GM23248 (cell line): ENCODE measurements at regions not wholly inside any gene's neighbourhood (a gene's known extent, or its start where the extent isn't known, plus 50 kb on each side); places are given as distances from the start of the nearest gene placed in this dataset.

Source experiments
- DNase-seq: peaks from one replicate; pipeline ENCODE4 v3.0.0-alpha.2; 2015
- H2AFZ ChIP-seq: fragments of 200-600 bp; sonication (generic); 2 replicates; pipeline ENCODE4 v1.6.1; 2016; ENCODE audit warnings: antibody characterized with exemption
- H3F3A ChIP-seq: fragments of 200-600 bp; sonication (generic); 2 replicates; pipeline ENCODE4 v1.6.1; 2016; ENCODE audit warnings: mild to moderate bottlenecking, antibody characterized with exemption, mixed run types; ENCODE audit not compliant: insufficient read depth
- H3K27ac ChIP-seq: fragments of 200-600 bp; sonication (generic); 2 replicates; pipeline ENCODE4 v1.5.1; 2016; ENCODE audit warnings: mild to moderate bottlenecking
- H3K27me3 ChIP-seq: fragments of 200-600 bp; sonication (generic); replicated peaks from 2 replicates; pipeline ENCODE4 v1.6.1; 2016; ENCODE audit warnings: mild to moderate bottlenecking; ENCODE audit not compliant: insufficient read depth
- H3K36me3 ChIP-seq: fragments of 200-600 bp; sonication (generic); 2 replicates; pipeline ENCODE4 v1.6.1; 2016; ENCODE audit warnings: low read depth, mild to moderate bottlenecking
- H3K4me1 ChIP-seq: fragments of 200-600 bp; sonication (generic); 2 replicates; pipeline ENCODE4 v1.6.1; 2016; ENCODE audit warnings: mild to moderate bottlenecking; ENCODE audit not compliant: insufficient read depth
- H3K4me2 ChIP-seq: fragments of 200-600 bp; sonication (generic); one replicate; pipeline ENCODE4 v1.6.1; 2016; ENCODE audit warnings: mild to moderate bottlenecking; ENCODE audit not compliant: unreplicated experiment
- H3K4me3 ChIP-seq: fragments of 200-600 bp; sonication (generic); 2 replicates; pipeline ENCODE4 v1.5.1; 2016; ENCODE audit warnings: mild to moderate bottlenecking
- H3K79me2 ChIP-seq: fragments of 200-600 bp; sonication (generic); 2 replicates; pipeline ENCODE4 v1.6.1; 2016; ENCODE audit warnings: mild to moderate bottlenecking; ENCODE audit not compliant: insufficient read depth
- H3K9ac ChIP-seq: fragments of 200-600 bp; sonication (generic); 2 replicates; pipeline ENCODE4 v1.6.1; 2016; ENCODE audit warnings: mild to moderate bottlenecking
- H3K9me2 ChIP-seq: fragments of 200-600 bp; sonication (generic); 2 replicates; pipeline ENCODE4 v1.6.1; 2016; ENCODE audit warnings: mixed run types, mild to moderate bottlenecking, moderate library complexity; ENCODE audit not compliant: insufficient read depth
- H3K9me3 ChIP-seq: fragments of 200-600 bp; sonication (generic); one replicate; pipeline ENCODE4 v1.6.1; 2017; ENCODE audit warnings: low read depth
- H4K20me1 ChIP-seq: fragments of 200-600 bp; sonication (generic); 2 replicates; pipeline ENCODE4 v1.6.0; 2016; ENCODE audit not compliant: insufficient read depth
- EZH2 ChIP-seq: fragments of 200-600 bp; sonication (generic); IDR thresholded peaks from 2 replicates; pipeline ENCODE4 v1.6.1; 2018; ENCODE audit warnings: antibody characterized with exemption, mild to moderate bottlenecking; ENCODE audit not compliant: insufficient read depth, poor library complexity, severe bottlenecking
- EZH2phosphoT487 ChIP-seq: fragments of 200-600 bp; sonication (generic); IDR thresholded peaks from 2 replicates; pipeline ENCODE4 v1.6.1; 2018; ENCODE audit warnings: antibody characterized with exemption, moderate library complexity, mild to moderate bottlenecking, low read depth; ENCODE audit not compliant: insufficient read depth
- WGBS, 2 experiments: methylation state at CpG; one replicate each; pipeline ENCODE4 v1.1.6; 2015 to 2017; ENCODE audit warnings: low lambda C conversion rate in 2 of 2, low coverage in 1 of 2; ENCODE audit errors: missing lambda C conversion rate in 2 of 2; 5-methylcytosine and 5-hydroxymethylcytosine counted together
- in situ Hi-C: fragments of 300-500 bp; cut with MboI; formaldehyde crosslinking; loops from 2 replicates; pipeline ENCODE4 v1.15.0; 2020

DNA sequence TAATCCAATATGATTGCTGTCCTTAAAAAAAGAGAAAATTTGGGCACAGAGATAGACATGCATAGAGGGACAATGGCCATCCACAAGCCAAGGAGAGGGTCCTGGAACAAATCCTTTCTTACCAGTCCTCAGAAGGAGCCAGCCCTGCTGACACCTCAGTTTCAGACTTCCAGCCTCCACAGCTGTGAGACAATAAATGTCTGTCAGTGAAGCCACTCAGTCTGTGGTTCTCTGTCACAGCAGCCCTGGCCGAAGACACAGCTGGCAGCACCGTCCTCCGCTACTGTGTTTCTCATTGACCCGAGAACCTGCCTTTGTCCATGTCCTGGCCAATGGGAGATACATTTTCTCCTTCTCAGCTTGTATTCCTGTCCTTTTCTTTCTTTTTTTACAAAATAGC is 207.9 kb downstream of the TM9SF2 start:
- H3K9me3 ChIP-seq, result no peaks in the 10 kb centered on the region

DNA sequence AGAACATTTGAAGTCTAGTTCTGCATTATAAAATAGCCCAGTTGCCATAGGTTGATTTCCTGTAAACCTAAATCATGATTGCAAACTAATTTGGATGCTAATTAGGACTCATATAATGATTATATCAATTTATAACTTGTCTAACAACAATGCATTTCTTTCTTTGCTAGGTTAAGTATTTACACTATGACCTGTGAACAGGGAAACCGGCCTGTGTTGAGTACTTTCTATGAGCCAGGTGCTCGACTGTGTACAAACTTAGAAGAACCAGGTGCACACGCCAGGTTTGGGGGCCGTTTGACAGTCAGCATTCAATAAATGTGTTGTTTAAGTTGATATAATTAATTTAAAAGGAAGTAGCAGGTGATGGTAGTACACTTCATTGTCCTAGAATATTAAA is 203.1 kb downstream of the TM9SF2 start:
- Histone ChIP-seq H3K9ac (no peak overlapping the region), H3K4me2 (no peak overlapping the region), H3K36me3 (no peaks in the 10 kb centered on the region), H3K4me3 (no peak overlapping the region), H3K4me1 (no peaks in the 10 kb centered on the region), H3K9me3 (no peaks in the 10 kb centered on the region), H2AFZ (no peak overlapping the region), H3K27ac (no peak overlapping the region), H3K9me2 (no peaks in the 10 kb centered on the region), H3K79me2 (no peaks in the 10 kb centered on the region), H3K27me3 (no peaks in the 10 kb centered on the region), H3F3A (no peaks in the 10 kb centered on the region), H4K20me1 (no peaks in the 10 kb centered on the region)
- in situ Hi-C loops, result no loop called here
- TF ChIP-seq EZH2phosphoT487 (no peak), EZH2 (no peak)
- 48 to 54% methylated on average over 4 of the region's 4 CpGs for WGBS, 2 experiments
- no peak for DNase-seq

More for the DNA sequence above, 207.9 kb downstream of the TM9SF2 start:
- H2AFZ ChIP-seq, result no peak overlapping the region
- in situ Hi-C loops, result no loop called here
- no peaks in the 10 kb centered on the region for H3K4me1 ChIP-seq
- no peaks in the 10 kb centered on the region for H3K27me3 ChIP-seq
- H3K4me2 ChIP-seq, result no peak overlapping the region
- no peak for DNase-seq
- WGBS, 2 experiments, result 50 to 53% methylated on average over 4 of the region's 4 CpGs
- no peaks in the 10 kb centered on the region for H4K20me1 ChIP-seq
- no peaks in the 10 kb centered on the region for H3K36me3 ChIP-seq
- no peaks in the 10 kb centered on the region for H3K9me2 ChIP-seq
- no peak overlapping the region for H3K4me3 ChIP-seq
- no peak overlapping the region for H3K9ac ChIP-seq
- TF ChIP-seq EZH2phosphoT487 (no peak), EZH2 (no peak)
- H3K79me2 ChIP-seq, result no peaks in the 10 kb centered on the region
- no peaks in the 10 kb centered on the region for H3F3A ChIP-seq
- H3K27ac ChIP-seq, result no peak overlapping the region

DNA sequence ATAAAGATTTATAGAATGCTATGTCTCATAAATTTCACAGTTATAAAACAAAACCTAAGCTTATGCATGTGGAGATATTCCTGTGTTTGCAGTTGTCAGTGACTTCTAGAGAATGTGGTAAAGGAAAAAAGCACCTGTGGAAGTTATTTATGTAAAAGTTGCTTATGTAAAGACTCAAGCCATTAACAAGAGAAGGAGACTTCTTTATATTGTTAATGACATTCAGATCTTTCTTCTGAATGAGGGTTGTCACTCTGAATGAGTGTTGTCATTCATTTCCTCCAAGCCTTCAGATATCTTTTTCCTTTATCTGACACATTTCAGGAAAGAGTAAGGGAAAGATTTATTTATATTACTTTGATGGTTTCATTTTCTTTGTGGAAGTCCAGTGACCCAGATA is 202.6 kb downstream of the TM9SF2 start:
- no peak overlapping the region for H3K9ac ChIP-seq
- no peaks in the 10 kb centered on the region for H3K4me1 ChIP-seq
- H3K36me3 ChIP-seq, result no peaks in the 10 kb centered on the region
- in situ Hi-C loops, result no loop called here
- no peak overlapping the region for H3K27ac ChIP-seq
- no peaks in the 10 kb centered on the region for H3F3A ChIP-seq
- no peak overlapping the region for H3K4me3 ChIP-seq
- TF ChIP-seq EZH2 (no peak), EZH2phosphoT487 (no peak)
- no peaks in the 10 kb centered on the region for H3K79me2 ChIP-seq
- H2AFZ ChIP-seq, result no peak overlapping the region
- H3K9me3 ChIP-seq, result no peaks in the 10 kb centered on the region
- H4K20me1 ChIP-seq, result no peaks in the 10 kb centered on the region
- H3K9me2 ChIP-seq, result no peaks in the 10 kb centered on the region
- DNase-seq, result no peak
- H3K27me3 ChIP-seq, result no peaks in the 10 kb centered on the region
- no peak overlapping the region for H3K4me2 ChIP-seq

DNA sequence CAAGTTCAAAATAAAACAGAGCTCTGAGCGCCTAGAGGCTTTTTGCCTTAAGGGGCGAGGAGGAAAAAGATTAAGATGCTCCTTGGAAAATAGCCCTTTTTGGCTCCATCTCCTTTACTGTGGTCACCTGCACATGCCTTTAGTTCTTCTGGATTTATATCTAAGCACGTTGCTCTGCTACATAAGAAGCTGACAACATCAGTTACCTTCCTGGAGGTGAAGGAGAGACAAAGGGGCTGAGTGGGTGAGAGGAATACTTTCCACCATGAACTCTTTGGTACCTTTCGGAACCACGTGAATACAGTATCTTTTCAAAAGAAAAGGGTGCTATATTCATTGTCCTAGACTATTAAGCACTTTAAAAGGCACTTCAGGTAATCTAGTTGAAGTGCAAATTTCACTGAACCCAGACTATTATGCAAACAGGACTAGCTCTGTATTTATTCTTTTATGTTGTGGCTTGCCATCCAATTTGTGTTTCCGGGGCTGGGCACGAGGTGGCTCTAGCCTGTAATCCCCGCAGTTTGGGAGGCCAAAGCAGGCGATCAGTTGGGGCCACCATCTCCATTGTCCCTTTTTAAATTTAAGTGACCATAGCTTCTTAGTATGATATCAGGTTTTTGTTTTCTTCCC is 201.5 kb downstream of the TM9SF2 start:
- H3F3A ChIP-seq, result no peaks in the 10 kb centered on the region
- no peaks in the 10 kb centered on the region for H3K36me3 ChIP-seq
- no peak for DNase-seq
- in situ Hi-C loops, result no loop called here
- WGBS, 2 experiments, result 63% methylated on average over 9 of the region's 9 CpGs
- TF ChIP-seq EZH2 (no peak), EZH2phosphoT487 (no peak)
- no peak overlapping the region for H3K4me3 ChIP-seq
- H3K79me2 ChIP-seq, result no peaks in the 10 kb centered on the region
- H3K27me3 ChIP-seq, result no peaks in the 10 kb centered on the region
- H3K4me2 ChIP-seq, result no peak overlapping the region
- H3K9me2 ChIP-seq, result no peaks in the 10 kb centered on the region
- H4K20me1 ChIP-seq, result no peaks in the 10 kb centered on the region
- H3K4me1 ChIP-seq, result no peaks in the 10 kb centered on the region
- H3K27ac ChIP-seq, result no peak overlapping the region
- no peak overlapping the region for H2AFZ ChIP-seq
- no peaks in the 10 kb centered on the region for H3K9me3 ChIP-seq
- no peak overlapping the region for H3K9ac ChIP-seq

DNA sequence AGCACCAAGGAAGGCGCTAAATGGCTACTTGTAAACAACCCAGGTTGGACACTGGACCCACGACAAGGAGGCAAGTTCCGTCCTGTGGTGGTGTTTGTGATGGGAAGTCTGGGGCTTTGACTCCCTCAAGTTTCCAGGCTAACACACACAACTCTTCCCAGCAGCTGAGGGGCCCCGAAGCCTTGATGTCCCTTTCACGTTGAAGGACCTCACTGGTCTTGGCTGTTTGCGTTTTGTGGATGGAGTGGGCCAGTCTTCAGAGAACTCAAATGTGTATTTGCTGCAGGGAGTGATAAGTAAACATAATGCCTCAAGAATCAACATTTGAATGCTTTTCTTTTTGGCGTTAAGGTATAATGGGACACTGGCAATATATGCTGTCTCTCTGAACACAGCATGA is 199.2 kb downstream of the TM9SF2 start:
- Histone ChIP-seq H3K27me3 (no peaks in the 10 kb centered on the region), H3K79me2 (no peaks in the 10 kb centered on the region), H3K9me3 (no peaks in the 10 kb centered on the region), H3K4me1 (no peaks in the 10 kb centered on the region), H3K27ac (no peak overlapping the region), H3K36me3 (no peaks in the 10 kb centered on the region), H3K9me2 (no peaks in the 10 kb centered on the region), H2AFZ (no peak overlapping the region), H3K9ac (no peak overlapping the region), H3F3A (no peaks in the 10 kb centered on the region), H4K20me1 (no peaks in the 10 kb centered on the region), H3K4me3 (no peak overlapping the region), H3K4me2 (no peak overlapping the region)
- DNase-seq, result no peak
- in situ Hi-C loops, result no loop called here
- WGBS, 2 experiments, result 81% methylated on average over 7 of the region's 7 CpGs
- TF ChIP-seq EZH2phosphoT487 (no peak), EZH2 (no peak)
